GM12872 (cell line): ENCODE measurements at regions not wholly inside any gene's neighbourhood (a gene's known extent, or its start where the extent isn't known, plus 50 kb on each side); places are given as distances from the start of the nearest gene placed in this dataset.

Source experiments
- CTCF ChIP-seq: IDR thresholded peaks from 3 replicates; pipeline ENCODE4 v1.5.1; 2011; ENCODE audit warnings: low read depth, mild to moderate bottlenecking, low read length, moderate library complexity; ENCODE audit not compliant: insufficient read depth

GRCh38 chr13:50400035-50400726, 384.9 kb downstream of the KCNRG start:
- TF ChIP-seq CTCF = no peak

GRCh38 chr13:50401049-50401505, 385.8 kb downstream of the KCNRG start:
- no peak for TF ChIP-seq CTCF

GRCh38 chr13:50401721-50402465, 386.6 kb downstream of the KCNRG start:
- no peak for TF ChIP-seq CTCF

GRCh38 chr13:50403311-50403710, 388.1 kb downstream of the KCNRG start:
- no peak for TF ChIP-seq CTCF

GRCh38 chr13:50404116-50404515, 388.9 kb downstream of the KCNRG start:
- no peak for TF ChIP-seq CTCF

- TF ChIP-seq CTCF = no peak
Measured at GRCh38 chr13:50404769-50405168, 389.5 kb downstream of the KCNRG start.

- TF ChIP-seq CTCF = no peak
Measured at GRCh38 chr13:50406831-50407230, 391.6 kb downstream of the KCNRG start.
